ENCODE measurements at regions not wholly inside any gene's neighbourhood (a gene's known extent, or its start where the extent isn't known, plus 50 kb on each side); places are given as distances from the start of the nearest gene placed in this dataset.
"Not testable (repeated sequence)": the region's sequence is repeated elsewhere in the genome, so short reads cannot be mapped to it uniquely, and the experiment has no call there.

- no peak for DNase-seq (ENCODE audit: low read depth in 2 of 2)
Measured at GRCh38 chr18:10169064-10169562, 255.3 kb downstream of the VAPA start.

DNA sequence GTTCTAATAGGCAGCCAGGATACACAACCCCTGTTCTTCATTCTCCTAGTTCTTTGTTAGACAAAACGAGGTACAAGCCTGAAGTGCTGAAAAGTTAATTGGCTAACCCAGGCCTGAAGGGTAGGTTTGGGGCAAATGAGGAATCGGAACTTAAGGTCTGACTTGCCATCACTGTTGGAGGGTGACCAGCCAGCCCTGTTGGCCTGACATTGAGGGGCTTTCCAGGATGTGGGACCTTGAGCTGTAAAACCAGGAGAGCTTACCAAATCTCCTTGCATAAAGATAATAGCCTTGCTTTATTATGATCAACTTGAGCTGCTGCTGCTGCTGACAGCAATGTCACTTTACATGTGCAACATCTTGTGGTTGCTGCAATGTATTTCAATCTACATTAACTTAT, 256.0 kb downstream of the VAPA start:
- DNase-seq (ENCODE audit: low read depth in 2 of 2), result no peak

- DNase-seq (ENCODE audit: low read depth in 2 of 2), result no peak
Measured at GRCh38 chr18:10170375-10170774, 256.6 kb downstream of the VAPA start.

GRCh38 chr18:10175333-10175732, 261.5 kb downstream of the VAPA start:
- DNase-seq (ENCODE audit: low read depth in 2 of 2), result not testable (repeated sequence)

GRCh38 chr18:10179326-10179725, 265.5 kb downstream of the VAPA start:
- not testable (repeated sequence) for DNase-seq (ENCODE audit: low read depth in 2 of 2)

- DNase-seq (ENCODE audit: low read depth in 2 of 2), result no peak
Measured at GRCh38 chr18:10182009-10182624, 268.3 kb downstream of the VAPA start.

DNA sequence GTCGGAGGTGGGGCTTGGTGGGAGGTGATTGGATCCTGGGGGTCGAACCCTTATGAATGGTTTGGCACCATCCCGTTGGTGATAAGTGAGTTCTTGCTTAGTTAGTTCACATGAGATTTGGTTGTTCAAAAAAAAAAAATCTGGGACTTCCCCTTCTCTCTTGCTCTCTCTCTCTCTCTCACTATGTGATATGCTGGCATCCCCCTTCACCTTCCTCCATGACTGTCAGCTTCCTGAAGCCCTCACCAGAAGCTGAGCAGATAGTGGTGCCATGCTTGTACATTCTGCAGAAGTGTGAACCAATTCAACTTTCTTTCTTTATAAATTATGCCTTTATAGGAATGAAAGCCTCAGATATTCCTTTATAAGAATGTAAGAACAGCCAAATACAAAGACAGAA, 269.7 kb upstream of the APCDD1 start:
- DNase-seq (ENCODE audit: low read depth in 2 of 2), result no peak

DNA sequence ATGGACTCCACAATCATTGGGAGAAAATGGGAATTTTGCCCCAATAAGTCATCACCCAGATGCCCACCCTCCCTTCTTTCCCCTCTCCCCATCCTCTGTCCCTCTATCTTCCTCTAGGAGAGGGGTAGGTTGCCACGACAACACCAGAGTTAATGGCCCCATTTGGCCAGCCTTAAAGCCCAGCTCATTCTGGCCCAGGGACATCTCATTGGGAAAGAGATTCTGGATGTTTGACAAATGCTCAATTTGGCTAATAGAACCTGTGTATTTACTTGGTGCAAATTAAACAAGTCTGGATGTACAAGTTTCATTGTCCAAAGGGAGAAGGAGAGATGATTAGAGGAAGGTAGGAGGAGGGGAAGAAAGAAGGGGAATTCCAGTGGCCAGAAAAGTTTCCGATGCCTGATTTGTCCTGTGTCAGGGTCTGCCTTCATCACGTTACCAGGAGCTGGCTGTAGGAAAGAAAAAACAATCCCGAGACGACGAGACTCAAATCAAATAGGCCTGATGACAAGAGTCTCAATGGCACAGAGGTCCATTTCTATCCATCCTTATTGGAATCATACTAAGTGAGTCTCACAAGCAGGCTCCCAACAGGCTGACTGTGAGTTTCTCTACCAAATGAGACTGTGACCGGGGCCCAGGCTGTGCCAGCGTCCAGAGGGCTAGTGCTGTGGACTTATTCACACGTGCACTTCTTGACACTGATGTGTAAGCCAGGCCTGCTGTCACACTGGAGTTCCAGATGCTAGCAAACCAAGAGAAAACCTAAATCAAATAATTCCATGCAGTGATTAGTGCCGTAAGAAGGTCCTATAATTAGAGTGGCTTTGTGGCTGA, 265.2 kb upstream of the APCDD1 start:
- DNase-seq (ENCODE audit: low read depth in 2 of 2), result no peak

- DNase-seq (ENCODE audit: low read depth in 2 of 2), result no peak
Measured at GRCh38 chr18:10190564-10190963, 263.9 kb upstream of the APCDD1 start.

GRCh38 chr18:10193444-10193843, 261.0 kb upstream of the APCDD1 start:
- DNase-seq (ENCODE audit: low read depth in 2 of 2), result no peak

- no peak for DNase-seq (ENCODE audit: low read depth in 2 of 2)
Measured at GRCh38 chr18:10194592-10194991, 259.8 kb upstream of the APCDD1 start.

DNA sequence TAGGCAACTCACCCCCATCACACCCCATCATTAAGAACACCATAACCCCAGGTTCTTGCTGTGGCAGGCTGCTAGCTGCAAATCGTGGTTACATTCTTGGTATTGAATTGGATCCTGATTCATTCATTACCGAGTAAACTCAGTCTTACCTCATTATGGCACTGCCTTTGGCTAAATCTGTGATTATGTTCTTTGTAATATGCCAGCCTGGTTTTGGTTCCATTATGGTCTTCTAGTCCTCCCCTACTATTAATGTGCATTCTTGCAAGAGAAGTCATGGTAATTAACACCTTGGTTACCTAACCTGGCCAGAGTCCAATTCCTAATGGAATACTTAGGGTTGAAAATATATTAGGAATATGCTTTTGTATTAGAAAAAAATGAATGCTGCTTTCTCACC, 258.9 kb upstream of the APCDD1 start:
- no peak for DNase-seq (ENCODE audit: low read depth in 2 of 2)

- DNase-seq (ENCODE audit: low read depth in 2 of 2), result no peak
Measured at GRCh38 chr18:10197097-10197496, 257.3 kb upstream of the APCDD1 start.

- no peak for DNase-seq (ENCODE audit: low read depth in 2 of 2)
Measured at GRCh38 chr18:10201226-10201625, 253.2 kb upstream of the APCDD1 start.

DNA sequence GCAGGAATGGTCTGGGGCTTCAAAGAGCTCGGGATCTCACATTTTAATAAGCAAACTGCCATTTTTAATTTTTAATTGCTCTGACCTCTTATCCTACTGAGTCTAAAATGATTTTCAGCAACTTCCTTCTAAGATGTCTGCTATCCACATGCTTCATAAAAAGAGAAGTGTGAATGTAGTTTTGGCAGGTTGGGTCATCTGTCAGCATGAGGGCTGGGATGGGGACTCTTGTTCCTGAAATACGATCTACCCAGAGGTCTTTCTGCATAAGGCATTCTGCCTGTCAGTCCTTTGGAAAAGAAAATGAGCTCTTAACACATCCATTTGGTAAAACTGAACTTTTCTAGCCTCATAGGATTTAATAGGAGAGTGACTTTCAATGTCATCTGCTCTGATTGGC, 252.8 kb upstream of the APCDD1 start:
- DNase-seq (ENCODE audit: low read depth in 2 of 2), result no peak

GRCh38 chr18:10202845-10203321, 251.6 kb upstream of the APCDD1 start:
- DNase-seq (ENCODE audit: low read depth in 2 of 2), result no peak

- DNase-seq (ENCODE audit: low read depth in 2 of 2), result no peak
Measured at GRCh38 chr18:10205151-10205550, 249.3 kb upstream of the APCDD1 start.

DNA sequence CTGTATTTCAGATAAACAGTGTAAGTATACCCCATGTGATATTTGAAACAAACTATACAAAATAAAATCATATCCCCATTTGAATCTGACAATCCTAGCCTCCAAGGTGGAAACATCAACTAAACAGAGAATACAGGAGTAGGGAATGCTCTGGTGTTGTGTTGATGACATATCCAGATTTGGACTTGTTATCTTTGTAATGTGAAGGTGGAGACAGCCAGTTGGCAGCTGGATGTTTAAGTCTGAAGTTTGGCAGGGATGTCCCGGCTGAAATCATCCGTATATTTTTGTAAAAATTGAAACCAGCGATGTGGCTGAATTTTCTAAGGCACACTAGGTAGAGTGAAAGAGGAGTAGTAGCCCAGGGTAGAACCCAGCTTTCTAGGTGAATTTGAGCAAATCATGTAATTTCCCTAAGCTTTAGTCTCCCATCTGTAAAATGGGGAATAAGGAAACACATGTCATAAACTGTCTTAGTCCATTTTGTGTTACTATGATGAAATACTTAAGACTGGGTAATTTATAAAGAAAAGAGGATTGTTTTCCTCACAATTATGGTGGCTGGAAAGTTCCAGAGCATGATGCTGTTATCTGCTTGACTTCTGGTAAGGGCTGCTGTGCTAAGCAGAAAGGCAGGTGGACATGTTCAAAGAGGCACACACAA, 246.6 kb upstream of the APCDD1 start:
- DNase-seq (ENCODE audit: low read depth in 2 of 2), result no peak

DNA sequence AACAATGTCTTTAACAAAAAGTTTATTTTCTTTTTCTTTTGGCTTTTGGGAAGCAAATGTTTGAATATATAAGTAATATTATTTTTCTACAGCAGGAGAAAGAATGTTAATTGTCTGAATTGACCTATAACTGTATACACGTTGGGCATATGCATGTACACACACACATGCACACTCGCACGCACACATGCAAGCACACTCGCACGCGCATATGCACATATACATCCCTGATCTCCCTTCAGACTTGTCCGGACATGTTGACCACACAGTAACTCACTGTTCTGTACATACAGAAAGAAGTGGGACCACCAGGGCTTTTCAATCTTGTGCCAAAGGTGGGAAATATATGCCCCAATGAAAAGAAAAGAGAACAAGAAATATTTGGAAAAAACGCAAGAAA, 245.1 kb upstream of the APCDD1 start:
- DNase-seq (ENCODE audit: low read depth in 2 of 2), result no peak

DNA sequence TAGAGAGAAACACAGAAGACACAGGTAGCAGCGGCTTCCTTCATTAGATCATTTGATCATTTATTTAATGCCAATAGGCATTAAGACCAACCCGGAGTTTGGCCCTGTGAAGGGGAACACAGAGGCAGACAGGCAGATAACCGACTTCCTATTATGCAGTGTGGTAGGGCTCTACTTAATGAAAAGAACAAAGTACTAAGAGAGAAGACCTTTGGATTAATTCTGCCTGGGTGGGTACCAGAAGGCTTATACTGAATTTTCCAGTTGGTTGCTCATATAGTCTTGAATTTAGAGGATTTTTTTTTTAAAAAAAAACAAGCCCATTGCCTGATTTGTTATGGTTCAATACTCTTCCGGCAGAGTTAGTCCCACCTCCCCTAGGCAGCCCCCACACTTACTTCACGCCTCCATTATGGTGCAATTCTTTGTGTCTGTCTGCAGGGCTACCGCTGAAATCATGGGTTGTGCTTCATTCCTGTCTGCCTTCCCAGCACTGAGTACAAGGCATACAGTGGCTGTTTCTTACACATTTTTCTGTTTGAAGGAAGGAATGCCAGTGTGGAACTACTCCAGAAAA, 244.3 kb upstream of the APCDD1 start:
- DNase-seq (ENCODE audit: low read depth in 2 of 2), result no peak

DNA sequence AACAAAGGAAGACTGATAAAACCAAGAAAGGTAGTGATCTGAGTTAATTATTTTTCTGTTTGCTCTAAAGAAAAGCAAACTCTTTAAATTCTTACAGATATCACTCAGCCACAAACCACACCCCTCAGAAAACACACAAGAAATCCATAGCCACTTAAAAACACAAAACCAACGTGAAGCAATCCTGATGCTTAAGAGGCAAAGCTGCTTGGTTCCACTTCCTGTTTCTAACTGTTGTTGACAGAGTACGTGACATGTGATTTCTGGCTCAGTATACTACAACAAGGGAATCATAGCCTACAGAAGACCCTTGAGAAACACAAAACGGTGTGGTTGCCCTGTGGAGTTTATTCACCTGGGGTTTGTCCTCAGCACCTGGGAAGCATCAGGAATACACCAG, 240.9 kb upstream of the APCDD1 start:
- DNase-seq (ENCODE audit: low read depth in 2 of 2), result no peak

- no peak for DNase-seq (ENCODE audit: low read depth in 2 of 2)
Measured at GRCh38 chr18:10215446-10215845, 239.0 kb upstream of the APCDD1 start.

Data from stimulated activated CD8-positive, alpha-beta memory T cell treated with anti-CD3 and anti-CD28 coated beads, Interleukin-2, amount 100 ng/mL, for 1 hour (primary cell).